RWPE1 (cell line): ENCODE measurements at regions not wholly inside any gene's neighbourhood (a gene's known extent, or its start where the extent isn't known, plus 50 kb on each side); places are given as distances from the start of the nearest gene placed in this dataset.

Source experiments
- CTCF ChIA-PET: fragments of 350-600 bp; sonication (Branson Sonifier 250); formaldehyde crosslinking; extraction: SDS; loops from one replicate; lab custom pipeline; 2021; lab: Yijun Ruan, JAX
- POLR2A ChIA-PET: fragments of 400-600 bp; formaldehyde crosslinking; extraction: SDS; loops from one replicate; lab custom pipeline; 2020; ENCODE audit warnings: antibody characterized with exemption; ENCODE audit not compliant: low non-redundant PET; lab: Yijun Ruan, JAX
- DNase-seq: peaks from one replicate; pipeline ENCODE4 v3.0.0; 2012; ENCODE audit warnings: low spot score
- H3K27ac ChIP-seq: fragments of 450-650 bp; 2 replicates; pipeline ENCODE4 v1.5.1; 2017
- CTCF ChIP-seq: fragments of 450-650 bp; conservative IDR thresholded peaks from 2 replicates; pipeline ENCODE4 v1.5.1; 2017; ENCODE audit warnings: low read depth, mild to moderate bottlenecking

- ChIA-PET CTCF (no interaction called here), POLR2A (interaction anchor here (0.6 kb wide), 1 partner anchor 39 kb away, joined by 3 read pairs; no protein-coding TSS in a partner anchor)
- no peak for TF ChIP-seq CTCF
- H3K27ac ChIP-seq = no peak overlapping the region
- no peak for DNase-seq
These were observed 236.2 kb downstream of the TLE3 start for GRCh38 chr15:69861331-69862171.

- POLR2A ChIA-PET = no interaction called here
- no peak for TF ChIP-seq CTCF
- no peak overlapping the region for H3K27ac ChIP-seq
- DNase-seq = no peak
- CTCF ChIA-PET = no interaction called here
These were observed 235.2 kb downstream of the TLE3 start for GRCh38 chr15:69862540-69862939.

- CTCF ChIA-PET = interaction anchor here (0.7 kb wide), 1 partner anchor 23 kb away, joined by 3 read pairs; no protein-coding TSS in a partner anchor
- H3K27ac ChIP-seq = no peak overlapping the region
- no peak for DNase-seq
- POLR2A ChIA-PET = no interaction called here
- TF ChIP-seq CTCF = no peak
These were observed 234.3 kb downstream of the TLE3 start for GRCh38 chr15:69863446-69863845.

- CTCF ChIA-PET = interaction anchor here (0.7 kb wide), 1 partner anchor 61 kb away, joined by 3 read pairs; no protein-coding TSS in a partner anchor
- no peak for TF ChIP-seq CTCF
- POLR2A ChIA-PET = no interaction called here
- H3K27ac ChIP-seq = no peak overlapping the region
- no peak for DNase-seq
These were observed 232.3 kb downstream of the TLE3 start for GRCh38 chr15:69865369-69865768.

- ChIA-PET CTCF (no interaction called here), POLR2A (no interaction called here)
- TF ChIP-seq CTCF = no peak
- no peak for DNase-seq
- no peak overlapping the region for H3K27ac ChIP-seq
These were observed 229.0 kb downstream of the TLE3 start for GRCh38 chr15:69868756-69869155.

GRCh38 chr15:69869291-69869690, 228.4 kb downstream of the TLE3 start:
- POLR2A ChIA-PET = no interaction called here
- peak; percentile 27 for DNase-seq
- TF ChIP-seq CTCF = no peak
- CTCF ChIA-PET = no interaction called here
- H3K27ac ChIP-seq = no peak overlapping the region
